ENCODE measurements at regions not wholly inside any gene's neighbourhood (a gene's known extent, or its start where the extent isn't known, plus 50 kb on each side); places are given as distances from the start of the nearest gene placed in this dataset.
A peak's percentile ranks its signal among the peaks of the same experiment; 100 is the strongest.
"Not testable (repeated sequence)": the region's sequence is repeated elsewhere in the genome, so short reads cannot be mapped to it uniquely, and the experiment has no call there.

GRCh38 chr10:26367035-26367434 lies 71.1 kb upstream of the APBB1IP start:
- H3K27ac Mint-ChIP-seq; H3K4me1 Mint-ChIP-seq; DNase-seq; H3K36me3 Mint-ChIP-seq; H3K9me3 ChIP-seq (ENCODE audit: control insufficient read depth in 2 of 3, low read length in 3 of 3); H3K4me3 Mint-ChIP-seq; ATAC-seq; CTCF ChIA-PET; POLR2A ChIA-PET; H3K4me3 ChIP-seq (ENCODE audit: low read length); H3K36me3 ChIP-seq (ENCODE audit: control insufficient read depth in 2 of 3, insufficient read depth in 3 of 3, low read length in 3 of 3); H3K4me1 ChIP-seq (ENCODE audit: control insufficient read depth in 2 of 2, insufficient read depth in 2 of 2, low read length in 2 of 2); H3K27me3 ChIP-seq (ENCODE audit: control insufficient read depth in 2 of 2, insufficient read depth in 2 of 2, low read length in 2 of 2); H3K27ac ChIP-seq (ENCODE audit: low read depth, low read length): not testable (repeated sequence)
- intact Hi-C loops (cut with micrococcal nuclease), result loop anchor here in 1 of 2 donors (5.0 kb wide), 1 partner anchor 35 kb away; no protein-coding TSS in a partner anchor
- peaks cover 0 to 15% (median 0%) of the 10 kb centered on the region in 5 donors for H3K27me3 Mint-ChIP-seq
- H3K9me3 Mint-ChIP-seq, result peaks cover 0 to 24% (median 5%) of the 10 kb centered on the region in 11 donors

DNA sequence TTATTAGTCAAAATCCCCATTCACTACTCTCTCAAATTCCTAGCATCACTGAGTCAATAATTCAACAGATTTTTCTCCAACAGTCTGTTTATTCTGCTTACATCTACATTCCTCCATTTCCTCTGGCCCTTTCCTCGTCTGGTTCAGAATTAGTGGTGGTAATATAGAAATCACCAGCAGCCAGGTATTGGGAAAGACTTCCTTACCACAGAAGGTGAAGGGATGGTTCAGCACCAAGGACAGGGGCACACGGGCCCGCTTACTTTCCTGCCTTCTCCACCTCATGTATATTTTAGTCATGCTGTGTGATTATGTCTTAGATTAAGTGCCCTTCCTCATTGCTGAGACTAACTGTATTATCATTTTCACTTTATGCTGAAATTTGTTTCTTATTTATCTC lies 70.4 kb upstream of the APBB1IP start:
- DNase-seq, result peak in 6 of 9 donors; percentile 11 to 36 (median 30)
- Histone ChIP-seq H3K4me1 (ENCODE audit: control insufficient read depth in 2 of 2, insufficient read depth in 2 of 2, low read length in 2 of 2) (no peaks in the 10 kb centered on the region), H3K27me3 (ENCODE audit: control insufficient read depth in 2 of 2, insufficient read depth in 2 of 2, low read length in 2 of 2) (no peaks in the 10 kb centered on the region), H3K27ac (ENCODE audit: low read depth, low read length) (no peak overlapping the region), H3K4me3 (ENCODE audit: low read length) (no peak overlapping the region), H3K9me3 (ENCODE audit: control insufficient read depth in 2 of 3, low read length in 3 of 3) (no peaks in the 10 kb centered on the region), H3K36me3 (ENCODE audit: control insufficient read depth in 2 of 3, insufficient read depth in 3 of 3, low read length in 3 of 3) (no peaks in the 10 kb centered on the region)
- POLR2A ChIA-PET, result no interaction called here
- peak; percentile 38 for ATAC-seq
- Mint-ChIP-seq H3K4me3 (no peak overlapping the region), H3K36me3 (no peaks in the 10 kb centered on the region), H3K27me3 (peaks cover 0 to 19% (median 0%) of the 10 kb centered on the region in 5 donors), H3K9me3 (peaks cover 0 to 24% (median 5%) of the 10 kb centered on the region in 11 donors), H3K27ac (no peak overlapping the region), H3K4me1 (peaks cover 0 to 4% (median 0%) of the 10 kb centered on the region in 7 donors)
- intact Hi-C loops (cut with micrococcal nuclease), result loop anchor here in 1 of 2 donors (5.0 kb wide), 1 partner anchor 35 kb away; no protein-coding TSS in a partner anchor
- CTCF ChIA-PET, result no interaction called here

DNA sequence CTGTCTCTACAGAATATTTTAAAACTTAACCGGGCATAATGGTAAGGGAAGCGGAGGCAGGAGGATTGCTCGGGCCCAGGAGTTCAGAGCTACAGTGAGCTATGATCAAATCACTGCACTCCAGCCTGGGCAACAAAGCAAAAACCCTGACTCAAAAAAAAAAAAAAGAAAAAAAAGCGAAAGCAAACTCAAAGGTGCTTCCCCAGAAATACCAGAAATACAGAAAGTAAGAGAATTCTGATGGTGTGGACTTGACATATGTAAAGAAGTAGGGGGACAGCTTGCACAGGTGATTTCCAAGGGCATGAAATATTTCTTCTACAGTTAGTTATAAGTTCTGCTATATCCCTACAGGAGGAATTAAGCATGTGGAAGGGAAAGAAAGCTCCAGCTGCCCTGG lies 69.7 kb upstream of the APBB1IP start:
- peaks cover 0 to 24% (median 5%) of the 10 kb centered on the region in 11 donors for H3K9me3 Mint-ChIP-seq
- H3K27ac ChIP-seq (ENCODE audit: low read depth, low read length), result no peak overlapping the region
- intact Hi-C loops (cut with micrococcal nuclease), result loop anchor here in 1 of 2 donors (5.0 kb wide), 1 partner anchor 34 kb away; no protein-coding TSS in a partner anchor
- ATAC-seq, result no peak
- no peak overlapping the region for H3K4me3 ChIP-seq (ENCODE audit: low read length)
- no peak for DNase-seq
- H3K36me3 Mint-ChIP-seq, result no peaks in the 10 kb centered on the region
- ChIA-PET POLR2A (no interaction called here), CTCF (no interaction called here)
- H3K4me3 Mint-ChIP-seq, result no peak overlapping the region
- no peaks in the 10 kb centered on the region for H3K27me3 ChIP-seq (ENCODE audit: control insufficient read depth in 2 of 2, insufficient read depth in 2 of 2, low read length in 2 of 2)
- no peaks in the 10 kb centered on the region for H3K4me1 ChIP-seq (ENCODE audit: control insufficient read depth in 2 of 2, insufficient read depth in 2 of 2, low read length in 2 of 2)
- no peak overlapping the region for H3K27ac Mint-ChIP-seq
- peaks cover 0 to 22% (median 0%) of the 10 kb centered on the region in 5 donors for H3K27me3 Mint-ChIP-seq
- H3K36me3 ChIP-seq (ENCODE audit: control insufficient read depth in 2 of 3, insufficient read depth in 3 of 3, low read length in 3 of 3), result no peaks in the 10 kb centered on the region
- H3K4me1 Mint-ChIP-seq, result peaks cover 0 to 4% (median 0%) of the 10 kb centered on the region in 7 donors
- no peaks in the 10 kb centered on the region for H3K9me3 ChIP-seq (ENCODE audit: control insufficient read depth in 2 of 3, low read length in 3 of 3)

DNA sequence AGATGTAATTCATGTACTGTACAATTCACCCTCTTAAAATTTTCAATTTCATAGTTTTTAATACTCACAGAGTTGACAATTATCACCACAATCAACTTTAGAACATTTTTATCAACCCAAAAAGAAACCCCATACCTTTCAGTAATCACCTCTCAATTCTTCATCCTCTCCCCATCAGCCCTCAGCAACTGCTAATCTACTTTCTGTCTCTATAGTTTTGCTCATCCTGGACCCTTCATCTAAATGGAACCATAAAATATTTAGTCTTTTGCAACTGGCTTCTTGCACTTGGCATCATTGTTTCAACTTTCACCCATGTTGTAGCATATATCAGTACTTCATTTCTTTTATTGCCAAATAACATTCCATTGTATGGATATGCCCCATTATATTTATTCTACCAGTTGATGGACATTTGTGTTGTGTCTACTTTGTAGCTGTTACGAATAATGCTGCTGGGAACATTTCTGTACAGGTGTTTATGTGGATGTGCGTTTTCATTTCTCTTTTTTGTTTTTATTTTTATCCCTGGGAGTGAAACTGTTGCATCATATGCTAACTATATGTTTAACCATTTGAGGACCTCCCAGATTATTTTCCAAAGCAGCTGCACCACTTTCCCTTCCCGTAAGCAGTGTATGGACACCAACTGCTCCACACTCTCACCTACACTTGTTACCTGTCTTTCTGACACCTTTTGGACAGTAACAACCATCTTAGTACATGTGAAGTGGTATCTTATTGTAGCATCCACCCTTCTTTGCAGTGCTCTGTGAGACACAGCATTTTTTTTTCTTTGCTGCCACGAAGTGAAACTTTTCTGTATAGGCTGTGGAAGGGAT lies 65.4 kb upstream of the APBB1IP start:
- H3K4me3 Mint-ChIP-seq, result no peak overlapping the region
- Histone ChIP-seq H3K9me3 (ENCODE audit: control insufficient read depth in 2 of 3, low read length in 3 of 3) (no peaks in the 10 kb centered on the region), H3K27me3 (ENCODE audit: control insufficient read depth in 2 of 2, insufficient read depth in 2 of 2, low read length in 2 of 2) (no peaks in the 10 kb centered on the region), H3K36me3 (ENCODE audit: control insufficient read depth in 2 of 3, insufficient read depth in 3 of 3, low read length in 3 of 3) (no peaks in the 10 kb centered on the region), H3K4me3 (ENCODE audit: low read length) (no peak overlapping the region), H3K4me1 (ENCODE audit: control insufficient read depth in 2 of 2, insufficient read depth in 2 of 2, low read length in 2 of 2) (no peaks in the 10 kb centered on the region), H3K27ac (ENCODE audit: low read depth, low read length) (no peak overlapping the region)
- peaks cover 0 to 16% (median 3%) of the 10 kb centered on the region in 11 donors for H3K9me3 Mint-ChIP-seq
- ChIA-PET CTCF (no interaction called here), POLR2A (no interaction called here)
- peaks cover 0 to 3% (median 0%) of the 10 kb centered on the region in 7 donors for H3K4me1 Mint-ChIP-seq
- H3K36me3 Mint-ChIP-seq, result peaks cover 0 to 5% (median 0%) of the 10 kb centered on the region in 5 donors
- peaks cover 0 to 31% (median 0%) of the 10 kb centered on the region in 5 donors for H3K27me3 Mint-ChIP-seq
- H3K27ac Mint-ChIP-seq, result no peak overlapping the region
- intact Hi-C loops (cut with micrococcal nuclease), result no loop called here
- no peak for ATAC-seq
- no peak for DNase-seq

DNA sequence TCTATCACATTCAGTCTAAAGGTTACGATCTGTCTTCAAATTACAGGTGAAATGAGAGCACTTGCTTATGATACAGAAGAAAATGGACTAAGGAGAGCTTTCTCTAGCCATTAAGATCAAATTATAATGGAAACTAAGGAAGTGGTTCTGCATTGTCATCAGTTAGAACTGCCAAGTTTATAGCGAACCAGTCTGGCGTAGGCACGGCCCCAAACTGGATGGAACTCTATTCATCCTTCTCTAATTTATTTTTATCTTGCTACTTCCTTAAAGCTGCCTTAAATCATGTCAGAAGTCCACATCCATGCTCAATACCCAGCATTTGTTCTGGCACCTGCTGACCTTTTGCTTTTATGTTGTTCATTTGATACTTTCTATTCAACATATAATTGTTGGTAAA lies 63.7 kb upstream of the APBB1IP start:
- no peak overlapping the region for H3K4me3 Mint-ChIP-seq
- peaks cover 0 to 15% (median 3%) of the 10 kb centered on the region in 11 donors for H3K9me3 Mint-ChIP-seq
- Histone ChIP-seq H3K4me1 (ENCODE audit: control insufficient read depth in 2 of 2, insufficient read depth in 2 of 2, low read length in 2 of 2) (no peaks in the 10 kb centered on the region), H3K27me3 (ENCODE audit: control insufficient read depth in 2 of 2, insufficient read depth in 2 of 2, low read length in 2 of 2) (no peaks in the 10 kb centered on the region), H3K4me3 (ENCODE audit: low read length) (no peak overlapping the region), H3K9me3 (ENCODE audit: control insufficient read depth in 2 of 3, low read length in 3 of 3) (no peaks in the 10 kb centered on the region), H3K27ac (ENCODE audit: low read depth, low read length) (no peak overlapping the region), H3K36me3 (ENCODE audit: control insufficient read depth in 2 of 3, insufficient read depth in 3 of 3, low read length in 3 of 3) (no peaks in the 10 kb centered on the region)
- no peak for ATAC-seq
- ChIA-PET CTCF (interaction anchor here (1.0 kb wide), 1 partner anchor 15 kb away, joined by 4 read pairs; no protein-coding TSS in a partner anchor), POLR2A (no interaction called here)
- peaks cover 0 to 3% (median 0%) of the 10 kb centered on the region in 7 donors for H3K4me1 Mint-ChIP-seq
- no peak for DNase-seq
- peaks cover 0 to 5% (median 0%) of the 10 kb centered on the region in 5 donors for H3K36me3 Mint-ChIP-seq
- intact Hi-C loops (cut with micrococcal nuclease), result no loop called here
- H3K27me3 Mint-ChIP-seq, result peaks cover 0 to 34% (median 0%) of the 10 kb centered on the region in 5 donors
- H3K27ac Mint-ChIP-seq, result no peak overlapping the region

- DNase-seq; H3K27me3 ChIP-seq (ENCODE audit: control insufficient read depth in 2 of 2, insufficient read depth in 2 of 2, low read length in 2 of 2); H3K4me3 ChIP-seq (ENCODE audit: low read length); H3K36me3 Mint-ChIP-seq; POLR2A ChIA-PET; H3K27ac ChIP-seq (ENCODE audit: low read depth, low read length); CTCF ChIA-PET; ATAC-seq; intact Hi-C loops (cut with micrococcal nuclease); H3K4me1 ChIP-seq (ENCODE audit: control insufficient read depth in 2 of 2, insufficient read depth in 2 of 2, low read length in 2 of 2); H3K9me3 ChIP-seq (ENCODE audit: control insufficient read depth in 2 of 3, low read length in 3 of 3); H3K36me3 ChIP-seq (ENCODE audit: control insufficient read depth in 2 of 3, insufficient read depth in 3 of 3, low read length in 3 of 3); H3K4me3 Mint-ChIP-seq; H3K4me1 Mint-ChIP-seq; H3K27ac Mint-ChIP-seq; H3K9me3 Mint-ChIP-seq: not testable (repeated sequence)
- H3K27me3 Mint-ChIP-seq, result peaks cover 0 to 18% (median 0%) of the 10 kb centered on the region in 5 donors
Measured at GRCh38 chr10:26377224-26377810, 60.8 kb upstream of the APBB1IP start.

All from naive thymus-derived CD4-positive, alpha-beta T cell (primary cell).